Activated T-cell treated with anti-CD3 and anti-CD28 coated beads, Interleukin-2, amount 50 U/mL, for 72 hours (primary cell): ENCODE measurements at regions not wholly inside any gene's neighbourhood (a gene's known extent, or its start where the extent isn't known, plus 50 kb on each side); places are given as distances from the start of the nearest gene placed in this dataset.

Experiments used
- ATAC-seq, 2 donors: fragments of 150-1000 bp; cut with Tn5 transposase; replicated peaks in 1 of 2; 2 replicates each; pipeline ENCODE4 v1.10.0; 2021; ENCODE audit warnings: moderate library complexity in 2 of 2, mild to moderate bottlenecking in 1 of 2
- DNase-seq, 2 donors: peaks; one replicate each; pipeline ENCODE4 v3.0.0; 2021 to 2022; ENCODE audit warnings: mixed read lengths in 1 of 2
- H3K27ac Mint-ChIP-seq: one replicate; pipeline ENCODE4 v1.8.0; 2022; ENCODE audit warnings: mild to moderate bottlenecking, moderate library complexity, mixed read lengths
- H3K27me3 Mint-ChIP-seq: one replicate; pipeline ENCODE4 v1.8.0; 2022; ENCODE audit warnings: low read depth, mixed read lengths
- H3K36me3 Mint-ChIP-seq, 2 donors: one replicate each; pipeline ENCODE4 v1.8.0; 2022; ENCODE audit warnings: mixed read lengths in 2 of 2, mild to moderate bottlenecking in 1 of 2; ENCODE audit not compliant: insufficient read depth in 2 of 2
- H3K4me1 Mint-ChIP-seq: one replicate; pipeline ENCODE4 v1.8.0; 2022; ENCODE audit warnings: low read depth, mixed read lengths
- H3K4me3 Mint-ChIP-seq, 2 donors: one replicate each; pipeline ENCODE4 v1.8.0; 2022; ENCODE audit warnings: mild to moderate bottlenecking in 2 of 2, mixed read lengths in 2 of 2, moderate library complexity in 2 of 2
- H3K9me3 Mint-ChIP-seq, 2 donors: one replicate each; pipeline ENCODE4 v1.8.0; 2022; ENCODE audit warnings: mixed read lengths in 2 of 2

DNA sequence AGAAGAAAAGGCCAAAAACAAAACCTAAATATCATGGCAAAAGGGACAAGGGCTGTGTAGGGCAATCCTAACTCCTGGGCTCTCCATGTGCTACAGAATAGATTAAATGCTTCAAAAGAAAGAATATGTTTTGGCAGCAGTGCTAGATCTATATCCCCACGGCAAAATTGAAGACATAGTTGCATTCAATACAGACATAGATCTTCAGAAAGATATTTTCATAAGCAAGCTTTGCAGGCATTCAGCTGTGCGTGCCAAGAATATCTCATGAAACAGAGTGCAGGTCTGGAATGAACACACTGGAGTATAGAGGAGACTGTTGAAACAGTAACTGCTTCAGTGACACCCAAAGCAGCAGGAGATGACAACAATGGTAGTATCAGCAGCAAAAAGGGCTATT is 1476.9 kb downstream of the ARAP2 start:
- H3K4me1 Mint-ChIP-seq: no peaks in the 10 kb centered on the region
- no peaks in the 10 kb centered on the region for H3K36me3 Mint-ChIP-seq
- no peaks in the 10 kb centered on the region for H3K27me3 Mint-ChIP-seq
- ATAC-seq (no peak), DNase-seq (no peak)
- H3K27ac Mint-ChIP-seq: no peak overlapping the region
- peaks cover 0 to 7% of the 10 kb centered on the region in 2 donors for H3K9me3 Mint-ChIP-seq
- H3K4me3 Mint-ChIP-seq: no peak overlapping the region

DNA sequence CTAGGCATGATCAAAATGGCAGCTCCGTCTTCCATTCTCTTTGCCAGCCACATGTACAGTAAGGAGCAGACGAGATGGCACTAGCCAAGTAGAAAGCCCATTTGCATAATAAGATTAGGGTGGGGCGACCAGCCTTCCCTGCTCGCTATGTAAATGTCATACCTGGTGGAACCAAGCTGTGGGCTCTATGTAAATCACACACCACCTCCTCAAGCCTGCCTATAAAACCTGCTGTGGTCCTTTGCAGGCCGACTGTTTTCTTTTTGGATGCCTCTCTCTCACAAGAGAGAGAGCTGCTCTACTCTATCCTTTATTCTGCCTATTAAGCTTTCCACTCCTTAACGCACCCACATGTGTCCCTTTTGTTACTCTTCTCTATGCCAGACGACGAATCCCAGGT is 1472.7 kb downstream of the ARAP2 start:
- DNase-seq (no peak), ATAC-seq (no peak)
- H3K4me3 Mint-ChIP-seq: no peak overlapping the region
- H3K27ac Mint-ChIP-seq: no peak overlapping the region
- peaks cover 4 to 7% of the 10 kb centered on the region in 2 donors for H3K9me3 Mint-ChIP-seq
- H3K27me3 Mint-ChIP-seq: no peaks in the 10 kb centered on the region
- no peaks in the 10 kb centered on the region for H3K36me3 Mint-ChIP-seq
- H3K4me1 Mint-ChIP-seq: no peaks in the 10 kb centered on the region

DNA sequence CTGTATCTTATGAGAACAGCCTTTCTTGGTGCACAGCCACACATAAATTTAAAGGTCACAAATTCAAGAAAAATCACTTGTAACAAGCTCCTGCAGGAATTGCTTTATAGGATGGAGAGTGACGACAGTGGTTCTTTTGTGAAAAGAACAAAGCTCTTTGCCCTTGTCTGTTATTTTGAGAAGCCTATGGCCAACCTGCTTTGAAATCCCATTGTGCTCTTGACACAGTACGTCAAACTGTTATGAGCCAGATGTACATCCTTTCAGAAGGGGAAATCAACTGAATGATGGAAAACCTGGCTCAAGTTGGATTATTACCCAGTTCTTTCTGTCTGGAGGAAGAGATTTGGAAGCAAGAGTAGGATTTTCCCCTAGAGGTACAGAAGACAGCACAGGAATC is 1454.2 kb downstream of the ARAP2 start:
- H3K36me3 Mint-ChIP-seq: peaks cover 0 to 1% of the 10 kb centered on the region in 2 donors
- ATAC-seq: no peak
- no peak overlapping the region for H3K27ac Mint-ChIP-seq
- no peak overlapping the region for H3K4me3 Mint-ChIP-seq
- no peaks in the 10 kb centered on the region for H3K27me3 Mint-ChIP-seq
- no peaks in the 10 kb centered on the region for H3K4me1 Mint-ChIP-seq
- no peak for DNase-seq
- H3K9me3 Mint-ChIP-seq: peaks cover 0 to 2% of the 10 kb centered on the region in 2 donors

DNA sequence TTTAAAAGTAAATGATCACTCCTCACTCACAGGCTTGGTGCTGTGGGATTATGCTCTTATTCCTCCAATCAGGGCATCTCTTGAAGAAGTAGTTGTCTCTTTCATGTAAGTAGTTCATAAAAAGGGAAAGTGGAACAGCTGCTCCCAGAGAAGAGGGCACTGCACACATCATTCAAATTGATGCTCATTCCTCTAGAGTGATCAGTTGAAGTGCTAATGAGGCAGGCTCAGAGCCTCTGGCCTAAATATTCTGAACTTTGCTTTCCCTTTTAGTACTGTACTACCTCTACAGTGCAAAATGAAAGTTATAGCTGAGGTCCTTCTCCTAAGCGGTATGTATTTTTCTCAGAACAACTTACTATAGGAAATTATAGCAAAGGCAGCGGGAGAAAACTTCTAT is 1453.1 kb downstream of the ARAP2 start:
- H3K27ac Mint-ChIP-seq: no peak overlapping the region
- H3K4me3 Mint-ChIP-seq: no peak overlapping the region
- H3K4me1 Mint-ChIP-seq: no peaks in the 10 kb centered on the region
- peaks cover 0 to 4% of the 10 kb centered on the region in 2 donors for H3K36me3 Mint-ChIP-seq
- DNase-seq (no peak), ATAC-seq (no peak)
- H3K27me3 Mint-ChIP-seq: no peaks in the 10 kb centered on the region
- H3K9me3 Mint-ChIP-seq: peaks cover 2 to 4% of the 10 kb centered on the region in 2 donors

DNA sequence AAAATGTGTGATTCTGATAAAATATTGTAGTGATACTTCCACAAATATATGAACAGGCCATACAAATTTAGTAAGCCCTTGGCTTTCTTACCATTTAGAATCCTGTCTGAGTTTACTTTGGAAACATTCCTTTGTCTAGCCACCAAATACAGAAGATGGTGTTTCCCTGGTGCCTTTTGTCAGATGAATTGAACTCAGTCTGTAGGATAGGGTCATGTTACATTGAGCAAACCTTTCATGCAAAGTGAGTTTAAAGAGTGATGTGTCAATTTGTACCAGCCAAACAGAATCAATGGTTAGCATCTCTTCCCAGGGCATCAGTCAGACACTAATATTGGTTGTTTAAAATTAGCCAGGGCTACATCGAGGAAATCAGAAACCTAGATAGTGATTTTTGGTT is 1443.4 kb downstream of the ARAP2 start:
- Mint-ChIP-seq H3K36me3 (peaks cover 1 to 5% of the 10 kb centered on the region in 2 donors), H3K27ac (no peak overlapping the region), H3K4me3 (no peak overlapping the region), H3K4me1 (no peaks in the 10 kb centered on the region), H3K9me3 (peaks cover 10 to 20% of the 10 kb centered on the region in 2 donors), H3K27me3 (no peaks in the 10 kb centered on the region)
- ATAC-seq (no peak), DNase-seq (no peak)

DNA sequence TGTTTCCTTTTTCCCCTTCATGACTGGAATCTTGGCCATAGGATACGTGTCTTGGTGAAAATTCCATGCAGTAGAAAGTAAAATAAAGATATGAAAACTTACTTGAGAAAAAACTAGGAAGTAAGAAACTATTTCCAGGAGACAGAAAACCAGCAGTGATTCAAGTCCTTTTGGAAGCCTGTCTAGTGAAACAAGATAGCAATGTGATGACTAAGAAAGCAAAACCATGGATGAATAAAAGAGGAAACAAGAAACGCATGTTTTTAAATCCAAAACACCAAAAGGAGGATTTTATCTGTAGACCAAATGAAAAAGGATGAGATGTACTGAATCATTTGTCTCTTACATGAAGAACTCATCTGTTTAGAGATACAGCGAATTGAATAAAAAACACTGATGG is 1430.0 kb downstream of the ARAP2 start:
- Mint-ChIP-seq H3K4me1 (no peaks in the 10 kb centered on the region), H3K9me3 (peaks cover 6 to 9% of the 10 kb centered on the region in 2 donors), H3K4me3 (no peak overlapping the region), H3K36me3 (peaks cover 0 to 2% of the 10 kb centered on the region in 2 donors), H3K27me3 (no peaks in the 10 kb centered on the region), H3K27ac (no peak overlapping the region)
- DNase-seq: no peak
- ATAC-seq: no peak

DNA sequence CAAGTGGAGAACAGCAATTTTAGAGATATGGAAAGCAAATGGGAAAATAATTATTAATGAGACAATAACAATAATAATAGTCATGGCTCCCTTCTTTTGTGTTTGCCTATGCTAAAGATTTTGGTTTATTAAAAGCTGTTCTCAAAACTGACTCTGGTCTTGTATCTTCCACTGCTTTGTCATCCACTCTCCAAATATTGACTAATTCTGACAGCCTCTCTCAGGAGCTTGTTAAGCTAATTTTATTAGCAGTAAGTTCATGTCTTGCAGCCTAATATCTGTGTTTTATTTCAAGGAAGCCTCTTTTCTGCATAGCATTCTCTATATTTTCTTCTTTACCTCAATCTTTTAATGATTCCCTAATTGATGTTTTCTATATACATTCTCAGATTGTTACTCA is 1419.8 kb downstream of the ARAP2 start:
- H3K9me3 Mint-ChIP-seq: peaks cover 0 to 4% of the 10 kb centered on the region in 2 donors
- H3K27me3 Mint-ChIP-seq: no peaks in the 10 kb centered on the region
- no peak for ATAC-seq
- H3K4me1 Mint-ChIP-seq: no peaks in the 10 kb centered on the region
- H3K27ac Mint-ChIP-seq: no peak overlapping the region
- H3K4me3 Mint-ChIP-seq: no peak overlapping the region
- DNase-seq: no peak
- no peaks in the 10 kb centered on the region for H3K36me3 Mint-ChIP-seq

DNA sequence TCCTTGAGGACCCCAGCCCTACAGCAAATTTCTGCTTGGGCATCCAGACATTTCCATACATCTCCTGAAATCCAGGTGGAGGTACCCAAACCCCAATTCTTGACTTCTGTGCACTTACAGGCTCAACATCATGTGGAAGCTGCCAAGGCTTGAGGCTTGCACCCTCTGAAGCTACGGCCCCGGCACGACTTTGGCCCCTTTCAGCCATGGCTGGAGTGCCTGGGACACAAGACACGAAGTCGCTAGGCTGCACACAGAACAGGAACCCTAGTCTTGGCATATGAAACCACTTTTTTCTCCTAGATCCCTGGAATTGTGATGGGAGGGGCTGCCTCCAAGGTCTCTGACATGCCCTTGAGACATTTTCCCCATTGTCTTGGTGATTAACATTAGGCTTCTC is 1417.7 kb downstream of the ARAP2 start:
- ATAC-seq (no peak), DNase-seq (no peak)
- peaks cover 0 to 2% of the 10 kb centered on the region in 2 donors for H3K9me3 Mint-ChIP-seq
- no peaks in the 10 kb centered on the region for H3K4me1 Mint-ChIP-seq
- H3K4me3 Mint-ChIP-seq: no peak overlapping the region
- H3K27me3 Mint-ChIP-seq: no peaks in the 10 kb centered on the region
- H3K27ac Mint-ChIP-seq: no peak overlapping the region
- no peaks in the 10 kb centered on the region for H3K36me3 Mint-ChIP-seq

DNA sequence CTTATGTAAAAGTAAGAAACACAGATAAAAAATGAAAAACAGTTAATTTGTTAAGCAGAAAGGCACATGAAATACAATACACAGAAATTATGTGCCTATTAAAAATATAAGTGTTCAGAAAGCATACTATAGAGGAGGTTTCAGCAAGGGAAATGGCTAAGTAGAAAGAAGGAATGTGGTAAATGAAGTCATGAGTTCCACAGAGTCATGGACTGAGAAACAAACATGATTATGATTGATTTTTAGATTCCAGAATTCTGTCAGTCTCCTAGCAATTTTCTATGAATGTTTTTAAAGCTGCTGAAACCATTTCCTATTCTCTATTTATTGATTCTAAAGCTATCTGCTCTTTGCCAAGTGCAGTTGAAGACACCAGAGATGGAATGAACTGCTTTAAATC is 1398.4 kb downstream of the ARAP2 start:
- DNase-seq (no peak), ATAC-seq (no peak)
- H3K27ac Mint-ChIP-seq: no peak overlapping the region
- H3K27me3 Mint-ChIP-seq: no peaks in the 10 kb centered on the region
- no peak overlapping the region for H3K4me3 Mint-ChIP-seq
- peaks cover 0 to 4% of the 10 kb centered on the region in 2 donors for H3K9me3 Mint-ChIP-seq
- no peaks in the 10 kb centered on the region for H3K36me3 Mint-ChIP-seq
- no peaks in the 10 kb centered on the region for H3K4me1 Mint-ChIP-seq

DNA sequence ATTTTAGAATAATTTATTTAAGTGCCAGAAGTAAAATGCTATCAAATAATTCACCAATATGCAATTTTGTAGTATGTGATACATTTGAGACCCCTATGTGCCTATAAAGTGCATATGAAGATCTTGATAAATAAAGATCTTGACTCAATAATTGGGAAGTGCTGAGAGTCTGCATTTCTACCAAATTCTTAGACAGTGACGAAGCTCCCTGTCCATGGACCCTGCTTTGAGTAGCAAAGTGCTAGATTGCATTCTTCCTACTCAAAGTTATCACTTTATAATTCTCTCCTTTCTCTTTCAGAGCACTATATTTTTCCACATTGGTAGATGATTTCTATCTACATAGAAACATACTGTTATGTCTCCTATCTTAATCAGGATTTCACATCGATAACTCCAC is 1393.9 kb downstream of the ARAP2 start:
- Mint-ChIP-seq H3K4me3 (no peak overlapping the region), H3K27me3 (no peaks in the 10 kb centered on the region), H3K36me3 (no peaks in the 10 kb centered on the region), H3K9me3 (peaks cover 4 to 10% of the 10 kb centered on the region in 2 donors), H3K27ac (no peak overlapping the region), H3K4me1 (no peaks in the 10 kb centered on the region)
- ATAC-seq (no peak), DNase-seq (no peak)

DNA sequence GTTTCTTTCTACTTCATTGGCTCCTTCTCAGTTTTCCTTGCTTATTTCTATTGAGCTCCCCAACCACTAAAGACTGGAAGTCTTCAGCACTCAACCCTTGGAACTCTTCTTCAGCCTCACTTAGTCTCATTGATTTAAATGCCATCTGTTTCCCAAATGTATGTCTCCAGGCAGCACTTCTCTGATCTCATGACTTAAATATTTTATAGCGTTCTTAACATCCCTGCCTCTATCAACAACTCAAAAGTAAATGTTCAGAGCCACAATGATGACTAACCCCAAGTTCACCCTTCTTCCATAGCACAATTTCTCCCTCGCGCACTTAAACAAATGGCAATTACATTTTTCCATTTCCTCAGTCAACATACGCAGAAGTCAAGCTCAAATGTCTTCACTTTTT is 1393.3 kb downstream of the ARAP2 start:
- H3K4me3 Mint-ChIP-seq: no peak overlapping the region
- no peaks in the 10 kb centered on the region for H3K36me3 Mint-ChIP-seq
- no peaks in the 10 kb centered on the region for H3K27me3 Mint-ChIP-seq
- DNase-seq (no peak), ATAC-seq (no peak)
- H3K9me3 Mint-ChIP-seq: peaks cover 4 to 10% of the 10 kb centered on the region in 2 donors
- H3K27ac Mint-ChIP-seq: no peak overlapping the region
- no peaks in the 10 kb centered on the region for H3K4me1 Mint-ChIP-seq

DNA sequence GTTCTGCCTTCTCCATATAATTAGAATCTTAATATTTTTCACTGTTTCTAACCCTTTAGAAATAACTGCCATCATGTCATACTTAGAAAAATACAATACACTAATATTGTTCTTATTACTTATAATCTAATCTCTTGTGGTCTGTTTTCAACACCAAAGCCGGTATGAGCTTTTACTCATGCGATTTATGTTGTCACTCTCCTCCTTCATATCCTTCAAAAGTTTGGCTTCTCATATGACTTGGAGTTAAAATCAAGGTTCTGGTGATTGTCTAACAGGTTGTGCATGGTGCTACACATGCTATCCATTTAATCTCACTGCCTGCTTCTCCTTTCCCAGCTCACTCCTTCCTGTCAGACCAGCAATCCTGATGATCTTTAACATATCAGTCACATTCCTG is 1392.9 kb downstream of the ARAP2 start:
- Mint-ChIP-seq H3K27me3 (no peaks in the 10 kb centered on the region), H3K4me3 (no peak overlapping the region), H3K4me1 (no peaks in the 10 kb centered on the region), H3K36me3 (no peaks in the 10 kb centered on the region), H3K9me3 (peaks cover 4 to 12% of the 10 kb centered on the region in 2 donors), H3K27ac (no peak overlapping the region)
- no peak for DNase-seq
- no peak for ATAC-seq

DNA sequence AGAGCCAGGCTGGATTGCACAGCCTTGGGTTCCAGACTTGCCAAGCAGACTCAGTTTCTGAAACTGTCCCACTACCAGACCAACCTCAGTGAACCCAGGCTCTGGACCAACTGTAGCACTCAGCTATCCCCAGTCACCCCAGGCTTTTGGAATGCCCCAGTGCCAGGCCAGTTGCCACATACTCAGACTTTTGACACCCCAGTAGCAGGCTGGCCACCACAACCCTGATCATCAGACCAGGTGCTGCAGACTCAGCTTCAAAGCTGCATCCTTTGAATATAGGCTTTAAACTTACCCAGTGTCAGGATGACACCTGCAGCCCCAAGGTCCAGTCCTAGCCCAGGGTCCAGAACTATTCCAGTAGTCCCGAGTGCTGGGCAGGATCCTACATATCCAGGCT is 1389.9 kb downstream of the ARAP2 start:
- Mint-ChIP-seq H3K4me1 (no peaks in the 10 kb centered on the region), H3K4me3 (no peak overlapping the region), H3K9me3 (peaks cover 10 to 12% of the 10 kb centered on the region in 2 donors), H3K27me3 (no peaks in the 10 kb centered on the region), H3K36me3 (no peaks in the 10 kb centered on the region), H3K27ac (no peak overlapping the region)
- no peak for ATAC-seq
- no peak for DNase-seq

DNA sequence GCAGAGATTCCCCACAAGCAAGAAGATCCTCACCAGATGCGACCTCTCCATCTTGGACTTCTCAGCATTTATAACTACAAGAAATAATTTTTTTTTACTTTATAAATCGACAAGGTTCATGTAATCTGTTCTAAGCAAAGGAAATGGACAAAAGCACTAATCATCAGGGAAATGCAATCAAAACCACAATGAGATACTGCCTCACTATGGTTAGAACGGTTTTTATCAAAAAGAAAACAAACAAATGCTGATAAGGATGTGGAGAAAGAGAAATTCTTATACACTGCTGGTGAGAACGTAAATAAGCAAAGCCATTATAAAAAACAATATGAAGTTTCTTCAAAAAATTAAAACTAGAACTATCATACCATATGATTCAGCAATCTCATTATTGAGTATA is 1382.6 kb downstream of the ARAP2 start:
- ATAC-seq (no peak), DNase-seq (no peak)
- Mint-ChIP-seq H3K36me3 (no peaks in the 10 kb centered on the region), H3K9me3 (peaks cover 5 to 7% of the 10 kb centered on the region in 2 donors), H3K27ac (no peak overlapping the region), H3K4me1 (no peaks in the 10 kb centered on the region), H3K27me3 (no peaks in the 10 kb centered on the region), H3K4me3 (no peak overlapping the region)
